ENCODE measurements at regions not wholly inside any gene's neighbourhood (a gene's known extent, or its start where the extent isn't known, plus 50 kb on each side); places are given as distances from the start of the nearest gene placed in this dataset.

GRCh38 chr15:93583968-93584367 is 495.0 kb upstream of the RGMA start:
- Histone ChIP-seq H4K91ac (ENCODE audit: insufficient read depth, low read depth, low read length) (no peak overlapping the region), H3K23ac (ENCODE audit: low read depth, low read length) (no peak overlapping the region), H2BK15ac (ENCODE audit: low read depth, low read length) (no peak overlapping the region), H3K9me1 (ENCODE audit: insufficient read depth, low read length) (no peaks in the 10 kb centered on the region), H2AK5ac (ENCODE audit: low read depth, low read length) (no peak overlapping the region), H3K27ac (ENCODE audit: insufficient read depth, low read length) (no peak overlapping the region), H4K8ac (ENCODE audit: low read depth in 2 of 2, low read length in 2 of 2) (no peak overlapping the region), H3K4me3 (ENCODE audit: insufficient read depth, low read depth, low read length) (no peak overlapping the region), H3K9me3 (ENCODE audit: control insufficient read depth, insufficient read depth, low read length) (peaks cover 10% of the 10 kb centered on the region), H3K56ac (ENCODE audit: extremely low read depth, insufficient read depth, low read length) (no peak overlapping the region), H2BK20ac (ENCODE audit: low read depth, low read length) (no peak overlapping the region), H3K4me1 (ENCODE audit: control insufficient read depth, insufficient read depth, low read length) (no peaks in the 10 kb centered on the region), H2AK9ac (replicated peaks; ENCODE audit: low read depth, low read length, poor library complexity) (no peak overlapping the region), H4K20me1 (ENCODE audit: insufficient read depth, low read length) (no peaks in the 10 kb centered on the region), H3K18ac (ENCODE audit: low read depth, low read length) (no peak overlapping the region), H2BK5ac (ENCODE audit: low read depth, low read length, poor library complexity, severe bottlenecking) (no peak overlapping the region), H3K14ac (replicated peaks; ENCODE audit: low read depth, low read length) (no peak overlapping the region), H4K5ac (ENCODE audit: low read depth, low read length) (no peak overlapping the region), H2BK120ac (ENCODE audit: low read depth, low read length) (no peak overlapping the region), H3K79me1 (ENCODE audit: low read depth in 1 of 2, low read length in 2 of 2) (no peaks in the 10 kb centered on the region), H3K4me2 (ENCODE audit: low read depth, low read length) (no peak overlapping the region), H3K36me3 (ENCODE audit: control insufficient read depth, insufficient read depth, low read length) (no peaks in the 10 kb centered on the region), H3K27me3 (ENCODE audit: control insufficient read depth, insufficient read depth, low read length) (no peaks in the 10 kb centered on the region), H2AFZ (replicated peaks; ENCODE audit: low read length, poor library complexity) (no peak overlapping the region), H3K9ac (ENCODE audit: low read depth, low read length) (no peak overlapping the region), H3K4ac (ENCODE audit: low read depth, low read length) (no peak overlapping the region)
- intact Hi-C loops (cut with micrococcal nuclease) = no loop called here
- TF ChIP-seq POLR2A (IDR thresholded peaks at IDR 0.05; ENCODE audit: low read depth, low read length) = no peak
- TF ChIP-seq RAD21 (IDR thresholded peaks at IDR 0.05; ENCODE audit: low read length) = no peak
- TF ChIP-seq CEBPB (IDR thresholded peaks at IDR 0.05; ENCODE audit: low read depth, low read length) = no peak
- TF ChIP-seq SMC3 (IDR thresholded peaks at IDR 0.05; ENCODE audit: low read depth, low read length) = no peak
- no peak for TF ChIP-seq ELK1 (IDR thresholded peaks at IDR 0.05; ENCODE audit: borderline replicate concordance, low read depth, low read length)
- TF ChIP-seq MXI1 (IDR thresholded peaks at IDR 0.05; ENCODE audit: borderline replicate concordance, low read depth, low read length) = no peak
- no peak for TF ChIP-seq MAZ (IDR thresholded peaks at IDR 0.05; ENCODE audit: borderline replicate concordance, low read depth, low read length)
- no peak for TF ChIP-seq FOS (IDR thresholded peaks at IDR 0.05; ENCODE audit: low read depth, low read length)
- TF ChIP-seq NFE2L2 (IDR thresholded peaks at IDR 0.05; ENCODE audit: low read depth, low read length) = no peak
- no peak for TF ChIP-seq CTCF (conservative IDR thresholded peaks at IDR 0.05; ENCODE audit: low read depth, low read length)
- no peak for TF ChIP-seq BHLHE40 (IDR thresholded peaks at IDR 0.05; ENCODE audit: low read depth, low read length)
- TF ChIP-seq RCOR1 (IDR thresholded peaks at IDR 0.05; ENCODE audit: insufficient replicate concordance, low read length) = no peak
- no peak for TF ChIP-seq CHD1 (IDR thresholded peaks at IDR 0.05; ENCODE audit: low read depth, low read length)
- no peak for TF ChIP-seq USF2 (IDR thresholded peaks at IDR 0.05; ENCODE audit: low read depth, low read length)
- no peak for TF ChIP-seq MAFK (IDR thresholded peaks at IDR 0.05; ENCODE audit: low read depth, low read length)
- TF ChIP-seq RFX5 (IDR thresholded peaks at IDR 0.05; ENCODE audit: low read depth, low read length) = no peak
- dilution Hi-C loops (cut with HindIII; ENCODE audit: low sequenced_read_pairs, unreplicated experiment) = no loop called here
- ChIA-PET CTCF (interaction anchor here (0.7 kb wide), 1 partner anchor 638 kb away, joined by 3 read pairs; no protein-coding TSS in a partner anchor), POLR2A (ENCODE audit: unreplicated experiment) (no interaction called here)
- no TSS peak for BruUV-seq (replicated peaks)
- DNase-seq = no peak
- in situ Hi-C loops (cut with MboI; ENCODE audit: low sequenced_read_pairs) = no loop called here
- no CpG with 5 or more reads among the region's 4 CpGs for WGBS, 2 experiments (ENCODE audit: extremely low coverage in 2 of 2, insufficient read length in 1 of 2)
- no peak for ATAC-seq (ENCODE audit: low read depth)
